GM12872 (cell line): ENCODE measurements at regions not wholly inside any gene's neighbourhood (a gene's known extent, or its start where the extent isn't known, plus 50 kb on each side); places are given as distances from the start of the nearest gene placed in this dataset.

ENCODE experiments used
- TF ChIP-seq, protein P1 (sequence below): IDR thresholded peaks from 3 replicates; pipeline ENCODE4 v1.5.1; 2011; ENCODE audit warnings: low read depth, mild to moderate bottlenecking, low read length, moderate library complexity; ENCODE audit not compliant: insufficient read depth

DNA sequence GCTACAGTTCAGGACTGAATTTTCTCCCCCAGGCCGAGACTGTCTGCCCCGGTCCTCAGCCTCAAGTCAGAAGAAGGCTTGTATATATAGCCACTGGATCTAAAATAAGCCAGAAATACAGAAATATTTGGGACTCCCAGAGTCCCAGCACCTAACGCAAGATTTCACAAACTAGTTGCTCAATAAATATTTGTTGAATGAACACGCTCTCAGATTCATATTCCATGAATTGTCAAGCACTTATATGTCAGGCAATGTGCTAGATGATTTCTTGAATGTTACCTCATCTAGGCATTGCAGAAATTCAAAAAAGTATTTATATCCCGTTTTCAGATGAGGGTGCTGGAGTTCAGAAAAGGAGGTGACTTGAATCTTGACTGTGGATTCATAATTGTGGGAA is 163.7 kb upstream of the KLHL29 start:
- TF ChIP-seq, protein P1, sequence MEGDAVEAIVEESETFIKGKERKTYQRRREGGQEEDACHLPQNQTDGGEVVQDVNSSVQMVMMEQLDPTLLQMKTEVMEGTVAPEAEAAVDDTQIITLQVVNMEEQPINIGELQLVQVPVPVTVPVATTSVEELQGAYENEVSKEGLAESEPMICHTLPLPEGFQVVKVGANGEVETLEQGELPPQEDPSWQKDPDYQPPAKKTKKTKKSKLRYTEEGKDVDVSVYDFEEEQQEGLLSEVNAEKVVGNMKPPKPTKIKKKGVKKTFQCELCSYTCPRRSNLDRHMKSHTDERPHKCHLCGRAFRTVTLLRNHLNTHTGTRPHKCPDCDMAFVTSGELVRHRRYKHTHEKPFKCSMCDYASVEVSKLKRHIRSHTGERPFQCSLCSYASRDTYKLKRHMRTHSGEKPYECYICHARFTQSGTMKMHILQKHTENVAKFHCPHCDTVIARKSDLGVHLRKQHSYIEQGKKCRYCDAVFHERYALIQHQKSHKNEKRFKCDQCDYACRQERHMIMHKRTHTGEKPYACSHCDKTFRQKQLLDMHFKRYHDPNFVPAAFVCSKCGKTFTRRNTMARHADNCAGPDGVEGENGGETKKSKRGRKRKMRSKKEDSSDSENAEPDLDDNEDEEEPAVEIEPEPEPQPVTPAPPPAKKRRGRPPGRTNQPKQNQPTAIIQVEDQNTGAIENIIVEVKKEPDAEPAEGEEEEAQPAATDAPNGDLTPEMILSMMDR, result no peak

DNA sequence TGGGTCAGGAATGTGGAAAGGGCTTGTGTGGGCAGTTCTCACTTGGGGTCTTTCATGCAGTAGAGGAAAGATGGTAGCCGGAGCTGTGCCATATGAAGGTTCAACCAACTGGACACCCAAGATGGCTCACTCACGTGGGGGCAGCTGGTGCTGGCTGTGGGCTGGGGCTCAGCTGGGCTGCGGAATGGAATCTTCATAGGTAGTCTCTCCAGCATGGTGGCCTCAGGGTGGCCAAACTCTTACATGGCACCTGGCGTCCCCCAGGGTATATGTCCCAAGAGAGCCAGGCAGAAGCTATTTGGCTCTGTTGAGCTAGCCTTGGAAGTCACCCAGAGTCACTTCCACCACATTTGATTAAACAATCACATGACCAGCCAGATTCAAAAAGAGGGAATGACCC is 163.1 kb upstream of the KLHL29 start:
- TF ChIP-seq, protein P1, result no peak

DNA sequence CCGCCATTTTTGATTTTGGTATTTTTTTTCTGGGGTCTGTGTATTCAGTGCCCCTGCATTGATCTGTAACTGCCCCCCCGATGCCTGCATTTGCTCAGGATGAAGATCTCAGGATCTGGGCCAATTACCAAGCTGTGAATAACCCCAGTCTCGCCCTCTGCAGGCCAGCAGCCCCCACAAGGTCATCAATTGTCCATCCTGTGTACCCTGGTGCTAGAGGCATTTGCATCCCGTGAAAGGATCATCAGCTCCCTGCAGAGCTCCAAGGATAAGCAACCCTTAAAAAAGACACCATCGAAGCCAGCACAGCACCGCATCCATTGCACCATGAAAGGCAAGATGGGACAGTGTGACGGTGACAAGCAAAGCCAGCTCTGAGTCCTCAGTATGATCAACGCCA is 154.1 kb upstream of the KLHL29 start:
- TF ChIP-seq, protein P1, result no peak

DNA sequence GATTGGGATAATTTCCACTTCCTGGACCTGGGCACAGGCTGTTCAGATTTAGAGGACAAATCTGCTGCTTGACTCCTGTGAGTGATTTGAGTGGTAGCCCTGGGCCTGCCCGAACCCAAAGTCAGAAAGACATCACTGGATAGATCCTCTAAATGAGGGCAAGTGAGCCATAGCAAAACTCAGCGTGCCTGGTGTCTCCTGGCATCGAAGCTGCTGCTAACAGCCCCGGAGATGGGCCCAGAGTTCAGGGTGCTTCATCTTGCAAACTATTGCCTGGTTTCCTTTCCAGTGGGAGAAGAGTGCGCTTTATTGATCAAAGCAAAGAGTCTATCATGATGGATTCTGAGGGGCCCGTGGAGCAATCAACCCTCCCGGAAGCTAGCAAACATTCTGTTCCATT is 153.1 kb upstream of the KLHL29 start:
- TF ChIP-seq, protein P1, result no peak

DNA sequence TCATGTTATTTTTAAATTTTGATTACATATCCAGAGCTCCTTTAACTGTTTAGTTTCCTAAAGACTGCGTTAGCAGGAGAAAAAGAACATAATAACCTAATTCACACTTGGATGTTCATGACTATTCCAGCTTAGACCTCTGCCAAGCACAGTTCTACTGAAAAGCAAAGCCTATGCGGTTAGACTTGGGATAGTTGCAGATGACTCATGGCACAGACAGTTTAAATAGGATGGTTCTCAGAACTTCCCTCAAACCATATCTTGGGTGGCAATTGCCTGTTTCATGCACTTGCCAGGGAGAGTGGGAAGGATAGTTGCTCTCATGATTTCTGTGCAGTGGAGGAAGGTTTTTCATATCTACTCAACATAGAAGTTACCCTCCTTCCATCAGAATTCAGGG is 149.7 kb upstream of the KLHL29 start:
- TF ChIP-seq, protein P1, result no peak

DNA sequence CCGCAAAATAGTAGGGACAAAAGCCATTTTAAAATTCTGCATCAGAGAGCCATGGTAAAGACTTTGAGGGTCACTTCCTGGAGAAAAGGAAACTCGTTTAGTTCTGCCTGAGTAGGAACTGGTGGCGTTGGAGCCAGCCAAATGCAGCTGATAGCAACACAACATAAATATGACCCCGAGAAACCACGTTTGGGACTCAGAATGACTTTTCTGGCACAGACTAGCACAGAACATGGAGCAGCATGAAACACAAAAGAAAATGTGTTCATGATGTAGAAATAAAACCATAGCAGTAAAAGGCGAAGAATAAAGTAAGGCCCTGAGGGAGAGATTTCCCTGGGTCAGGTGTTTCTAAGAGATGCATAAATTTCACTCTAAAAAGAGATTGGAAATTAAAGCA is 149.2 kb upstream of the KLHL29 start:
- TF ChIP-seq, protein P1, result no peak

DNA sequence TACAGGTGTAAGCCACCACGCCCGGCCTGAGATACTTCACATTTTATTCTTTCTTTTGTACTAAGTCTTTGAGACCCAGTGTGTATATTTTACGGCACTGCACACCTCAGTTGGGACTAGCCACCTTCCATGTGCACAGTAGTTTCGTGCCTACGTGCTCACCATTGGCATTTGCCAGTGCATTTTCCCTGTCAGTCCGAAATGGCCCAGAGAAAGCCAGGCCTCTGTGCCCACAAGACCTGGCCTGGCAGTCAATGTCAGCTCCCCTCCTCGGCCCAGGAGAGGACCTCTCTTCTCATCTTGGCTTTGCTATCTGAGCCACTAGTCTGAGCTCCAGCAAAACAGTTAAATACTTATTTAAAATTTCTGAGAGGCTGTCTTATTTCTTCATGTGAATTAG is 147.8 kb upstream of the KLHL29 start:
- TF ChIP-seq, protein P1, result no peak

DNA sequence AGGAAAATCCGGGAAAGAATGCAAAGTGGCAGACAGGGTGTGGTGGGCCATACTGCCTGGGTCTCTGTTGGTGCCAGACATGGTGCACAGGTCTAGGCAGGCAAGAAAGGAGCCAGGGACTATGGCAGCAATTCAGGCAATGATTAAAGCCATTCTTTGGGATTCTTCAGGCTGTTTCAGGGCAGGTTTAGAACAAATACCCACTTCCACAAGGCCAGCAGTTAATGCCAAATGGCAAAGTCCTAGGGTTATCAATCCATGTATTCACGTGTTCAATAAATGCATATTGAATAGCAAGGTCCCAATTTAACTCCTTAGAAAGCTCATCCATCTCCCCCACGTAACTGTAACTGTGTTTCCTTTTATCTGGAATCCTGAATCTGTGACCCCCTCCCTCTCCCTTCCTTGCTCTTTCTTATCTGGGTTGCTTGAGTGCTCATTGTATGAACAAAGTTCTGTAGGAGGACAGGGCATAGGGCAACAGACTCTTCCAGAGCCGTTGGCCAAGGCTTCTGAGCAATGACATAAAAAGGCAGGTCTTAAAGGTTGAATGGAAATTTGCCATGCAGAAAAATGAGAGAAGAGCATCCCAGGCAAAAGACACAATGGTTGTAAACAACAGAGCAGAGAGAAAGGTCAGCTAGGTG is 146.8 kb upstream of the KLHL29 start:
- TF ChIP-seq, protein P1, result no peak
